ENCODE measurements at regions not wholly inside any gene's neighbourhood (a gene's known extent, or its start where the extent isn't known, plus 50 kb on each side); places are given as distances from the start of the nearest gene placed in this dataset.

DNA sequence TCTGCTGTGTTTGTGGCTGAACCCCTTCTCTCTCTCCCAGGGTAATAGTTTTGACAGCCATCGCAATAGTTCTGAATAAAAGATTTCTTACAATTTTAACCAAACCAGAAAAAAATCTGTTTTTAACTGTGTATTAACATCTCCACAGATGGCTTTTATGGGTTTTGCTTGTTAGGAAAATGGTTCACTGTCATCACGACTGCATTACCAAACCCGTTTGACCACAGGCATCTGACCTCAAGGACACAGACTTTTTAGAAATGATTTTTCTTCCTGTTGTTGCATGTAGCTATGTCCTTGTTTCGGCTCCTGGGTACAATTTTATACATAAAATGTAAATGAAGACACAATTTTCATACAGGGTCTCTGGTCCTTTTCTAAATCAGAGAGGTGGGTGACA lies 316.1 kb downstream of the IRX1 start:
- DNase-seq, result no peak
- no peak overlapping the region for H3K4me3 Mint-ChIP-seq
- no peaks in the 10 kb centered on the region for H3K9me3 ChIP-seq (ENCODE audit: control insufficient read depth, low read depth, low read length)

More for the DNA sequence above, 316.1 kb downstream of the IRX1 start:
- Histone ChIP-seq H3K9ac (ENCODE audit: extremely low read depth, insufficient read length, low read length) (no peak overlapping the region), H3K79me1 (ENCODE audit: insufficient read depth, low read depth, low read length, poor library complexity, severe bottlenecking) (no peaks in the 10 kb centered on the region), H4K91ac (ENCODE audit: insufficient read length, low read depth, low read length) (no peak overlapping the region), H3K56ac (ENCODE audit: insufficient read length, low read depth, low read length) (no peak overlapping the region), H3K27me3 (ENCODE audit: insufficient read depth, low read length) (no peaks in the 10 kb centered on the region), H3K23me2 (ENCODE audit: insufficient read length, low read depth, low read length, poor library complexity, severe bottlenecking) (no peaks in the 10 kb centered on the region), H2BK5ac (ENCODE audit: insufficient read length, low read length) (no peak overlapping the region), H2BK120ac (ENCODE audit: low read depth, low read length, poor library complexity, severe bottlenecking) (no peak overlapping the region), H3T11ph (ENCODE audit: low read length) (no peak overlapping the region), H2BK20ac (ENCODE audit: low read depth, low read length, poor library complexity, severe bottlenecking) (no peak overlapping the region), H4K20me1 (ENCODE audit: control insufficient read depth, insufficient read depth, insufficient read length) (no peaks in the 10 kb centered on the region), H3K4ac (ENCODE audit: low read depth, low read length) (no peak overlapping the region), H3K23ac (ENCODE audit: insufficient read length, low read depth, low read length) (no peak overlapping the region), H3K27ac (ENCODE audit: insufficient read length, low read depth, low read length) (no peak overlapping the region), H3K4me1 (ENCODE audit: insufficient read depth, low read length) (no peaks in the 10 kb centered on the region), H3K4me2 (ENCODE audit: insufficient read depth, insufficient read length, low read length) (no peak overlapping the region), H3K79me2 (ENCODE audit: insufficient read depth, low read length) (no peaks in the 10 kb centered on the region), H2BK15ac (ENCODE audit: low read depth, low read length) (no peak overlapping the region), H3K18ac (ENCODE audit: insufficient read length, low read depth, low read length) (no peak overlapping the region), H3K14ac (ENCODE audit: insufficient read depth, low read length) (no peak overlapping the region), H4K8ac (replicated peaks; ENCODE audit: insufficient read length, low read depth, low read length) (no peak overlapping the region), H2AFZ (ENCODE audit: low read length) (no peak overlapping the region), H4K5ac (ENCODE audit: insufficient read length, low read depth, low read length) (no peak overlapping the region), H2AK5ac (ENCODE audit: insufficient read length, low read length) (no peak overlapping the region), H2BK12ac (ENCODE audit: insufficient read length, low read depth, low read length) (no peak overlapping the region)
- H3K27me3 Mint-ChIP-seq (ENCODE audit: low read depth), result peaks cover 7% of the 10 kb centered on the region; the same call in 1 of the 2 replicates
- H3K4me1 Mint-ChIP-seq, result no peaks in the 10 kb centered on the region
- no peaks in the 10 kb centered on the region for H3K36me3 Mint-ChIP-seq (ENCODE audit: insufficient read depth in 1 of 3, low read depth in 3 of 3)
- H3K9me3 Mint-ChIP-seq, result peaks cover 0 to 2% of the 10 kb centered on the region in 2 experiments; a peak in 2 of 5 replicates
- TF ChIP-seq, protein P1, sequence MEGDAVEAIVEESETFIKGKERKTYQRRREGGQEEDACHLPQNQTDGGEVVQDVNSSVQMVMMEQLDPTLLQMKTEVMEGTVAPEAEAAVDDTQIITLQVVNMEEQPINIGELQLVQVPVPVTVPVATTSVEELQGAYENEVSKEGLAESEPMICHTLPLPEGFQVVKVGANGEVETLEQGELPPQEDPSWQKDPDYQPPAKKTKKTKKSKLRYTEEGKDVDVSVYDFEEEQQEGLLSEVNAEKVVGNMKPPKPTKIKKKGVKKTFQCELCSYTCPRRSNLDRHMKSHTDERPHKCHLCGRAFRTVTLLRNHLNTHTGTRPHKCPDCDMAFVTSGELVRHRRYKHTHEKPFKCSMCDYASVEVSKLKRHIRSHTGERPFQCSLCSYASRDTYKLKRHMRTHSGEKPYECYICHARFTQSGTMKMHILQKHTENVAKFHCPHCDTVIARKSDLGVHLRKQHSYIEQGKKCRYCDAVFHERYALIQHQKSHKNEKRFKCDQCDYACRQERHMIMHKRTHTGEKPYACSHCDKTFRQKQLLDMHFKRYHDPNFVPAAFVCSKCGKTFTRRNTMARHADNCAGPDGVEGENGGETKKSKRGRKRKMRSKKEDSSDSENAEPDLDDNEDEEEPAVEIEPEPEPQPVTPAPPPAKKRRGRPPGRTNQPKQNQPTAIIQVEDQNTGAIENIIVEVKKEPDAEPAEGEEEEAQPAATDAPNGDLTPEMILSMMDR (conservative IDR thresholded peaks at IDR 0.05), result no peak
- WGBS (ENCODE audit: extremely low coverage, insufficient read length, low lambda C conversion rate), result no CpG with 5 or more reads among the region's 4 CpGs
- no peak overlapping the region for H3K27ac Mint-ChIP-seq

All from H9 (cell line).